ENCODE measurements at regions not wholly inside any gene's neighbourhood (a gene's known extent, or its start where the extent isn't known, plus 50 kb on each side); places are given as distances from the start of the nearest gene placed in this dataset.

- TF ChIP-seq CTCF (tag by site-specific recombination; IDR thresholded peaks at IDR 0.05) (no peak), ZNF362 (tag by site-specific recombination; IDR thresholded peaks at IDR 0.05) (no peak), ZNF623 (tag by site-specific recombination; IDR thresholded peaks at IDR 0.05) (no peak), ZNF274 (IDR thresholded peaks at IDR 0.05; ENCODE audit: low read length) (no peak), ZNF274 (tag by site-specific recombination; IDR thresholded peaks at IDR 0.05; ENCODE audit: borderline replicate concordance) (no peak), ZNF138 (tag by site-specific recombination; IDR thresholded peaks at IDR 0.05; ENCODE audit: borderline replicate concordance) (no peak), ZNF19 (tag by site-specific recombination; IDR thresholded peaks at IDR 0.05; ENCODE audit: low read depth) (no peak), KLF10 (tag by site-specific recombination; IDR thresholded peaks at IDR 0.05) (no peak)
Measured at GRCh38 chr12:34386621-34387255, 364.4 kb downstream of the ALG10 start.
